B cell (primary cell): ENCODE measurements at regions not wholly inside any gene's neighbourhood (a gene's known extent, or its start where the extent isn't known, plus 50 kb on each side); places are given as distances from the start of the nearest gene placed in this dataset.

ENCODE experiments used
- ATAC-seq: fragments of 200-7000 bp; cut with Tn5 transposase; one replicate; pipeline ENCODE4 v1.10.0; 2021; ENCODE audit warnings: low read depth, mild to moderate bottlenecking, moderate number of reproducible peaks, moderate library complexity
- CTCF ChIA-PET: fragments of 350-600 bp; sonication (Branson Sonifier 250); formaldehyde crosslinking; loops from one replicate; lab custom pipeline; 2021; ENCODE audit warnings: antibody characterized with exemption, inconsistent platforms; lab: Charles Lee
- POLR2A ChIA-PET: fragments of 350-600 bp; sonication (Branson Sonifier 250); formaldehyde crosslinking; loops from one replicate; lab custom pipeline; 2021; ENCODE audit warnings: antibody characterized with exemption; lab: Charles Lee
- DNase-seq: peaks from one replicate; pipeline ENCODE4 v3.0.0; 2013
- H2AFZ ChIP-seq: 2 replicates; pipeline ENCODE4 v1.6.1; 2012; ENCODE audit warnings: mild to moderate bottlenecking, low read depth, low read length; ENCODE audit not compliant: insufficient read depth, poor library complexity, severe bottlenecking
- H3K27ac ChIP-seq, 2 donors: 1 replicate in 1 of 2; 2 replicates in 1 of 2; pipeline ENCODE4 v1.5.1; 2012 to 2013; ENCODE audit warnings: low read length in 2 of 2, mild to moderate bottlenecking in 2 of 2, moderate library complexity in 1 of 2
- H3K27me3 ChIP-seq, 4 experiments: fragments of 200-600 bp in 1 of 4; sonication (generic) in 1 of 4; replicated peaks in 1 of 4; 1 replicate in 2 of 4; 2 replicates in 2 of 4; pipeline versions ENCODE4 v1.6.1 to v1.7.0; 2013 to 2016; ENCODE audit warnings: low read length in 3 of 4, mild to moderate bottlenecking in 2 of 4, mixed read lengths in 1 of 4, moderate library complexity in 1 of 4; ENCODE audit not compliant: insufficient read depth in 4 of 4, control insufficient read depth in 3 of 4; ENCODE audit errors: control extremely low read depth in 1 of 4
- H3K36me3 ChIP-seq, 2 experiments: replicated peaks in 1 of 2; 1 replicate in 1 of 2; 2 replicates in 1 of 2; pipeline versions ENCODE4 v1.6.1 to v1.7.1; 2013; ENCODE audit warnings: low read length in 1 of 2; ENCODE audit not compliant: insufficient read depth in 2 of 2, control insufficient read depth in 1 of 2; ENCODE audit errors: control extremely low read depth in 1 of 2, extremely low read depth in 1 of 2
- H3K4me1 ChIP-seq, 2 donors: fragments of 200-600 bp in 1 of 2; sonication (generic) in 1 of 2; 1 replicate in 1 of 2; 2 replicates in 1 of 2; pipeline versions ENCODE4 v1.5.1 to v1.6.1; 2013 to 2017; ENCODE audit warnings: low read length in 2 of 2; ENCODE audit not compliant: control insufficient read depth in 2 of 2, insufficient read depth in 2 of 2
- H3K4me2 ChIP-seq: replicated peaks from 2 replicates; pipeline ENCODE3; 2012; ENCODE audit warnings: mild to moderate bottlenecking, low read depth, low read length; ENCODE audit not compliant: poor library complexity, severe bottlenecking
- H3K4me3 ChIP-seq, 5 experiments: fragments of 200-600 bp in 1 of 5; sonication (generic) in 1 of 5; 1 replicate in 3 of 5; 2 replicates in 2 of 5; pipeline versions ENCODE4 v1.5.1 to v1.7.0; 2011 to 2016; ENCODE audit warnings: low read length in 4 of 5, mild to moderate bottlenecking in 4 of 5, low read depth in 2 of 5, control low read depth in 1 of 5, moderate library complexity in 1 of 5; ENCODE audit not compliant: insufficient read depth in 1 of 5; ENCODE audit errors: control extremely low read depth in 1 of 5, extremely low read depth in 1 of 5
- H3K79me2 ChIP-seq: fragments of 200-600 bp; sonication (generic); one replicate; pipeline ENCODE4 v1.6.0; 2016; ENCODE audit warnings: low read length; ENCODE audit not compliant: control insufficient read depth, insufficient read depth
- H3K9ac ChIP-seq: fragments of 200-600 bp; sonication (generic); 2 replicates; pipeline ENCODE4 v1.6.1; 2017; ENCODE audit warnings: mild to moderate bottlenecking, low read length, moderate library complexity
- H3K9me3 ChIP-seq, 3 donors: one replicate each; pipeline versions ENCODE4 v1.6.1 to v1.7.1; 2013; ENCODE audit warnings: low read length in 2 of 3; ENCODE audit not compliant: control insufficient read depth in 2 of 3, insufficient read depth in 1 of 3; ENCODE audit errors: control extremely low read depth in 1 of 3
- H4K20me1 ChIP-seq: 2 replicates; pipeline ENCODE4 v1.6.0; 2012; ENCODE audit warnings: mild to moderate bottlenecking, low read length; ENCODE audit not compliant: insufficient read depth, control insufficient read depth, poor library complexity, severe bottlenecking
- H3K27ac Mint-ChIP-seq: one replicate; pipeline ENCODE4 v1.8.0; 2021; ENCODE audit warnings: mixed read lengths
- H3K27me3 Mint-ChIP-seq: one replicate; pipeline ENCODE4 v1.8.0; 2021; ENCODE audit warnings: mixed read lengths
- H3K4me1 Mint-ChIP-seq: one replicate; pipeline ENCODE4 v1.8.0; 2021; ENCODE audit warnings: mixed read lengths
- H3K4me3 Mint-ChIP-seq: one replicate; pipeline ENCODE4 v1.8.0; 2021; ENCODE audit warnings: mixed read lengths
- H3K9me3 Mint-ChIP-seq: one replicate; pipeline ENCODE4 v1.8.0; 2022; ENCODE audit warnings: mixed read lengths; ENCODE audit not compliant: insufficient read depth
- EZH2 ChIP-seq: IDR thresholded peaks from 2 replicates; pipeline ENCODE4 v1.6.1; 2012; ENCODE audit warnings: borderline replicate concordance, low read depth, mild to moderate bottlenecking, moderate library complexity, low read length; ENCODE audit not compliant: insufficient read depth, poor library complexity, severe bottlenecking
- WGBS: methylation state at CpG from one replicate; pipeline ENCODE4 v1.1.5; 2013; ENCODE audit warnings: missing lambda C conversion rate; ENCODE audit not compliant: insufficient coverage; 5-methylcytosine and 5-hydroxymethylcytosine counted together
- intact Hi-C: fragments of 100-400 bp; cut with micrococcal nuclease; formaldehyde crosslinking; loops from one replicate; pipeline ENCODE4 v1.10.0; 2022
- TF ChIP-seq, protein P1 (sequence below): fragments of 200-600 bp; IDR thresholded peaks from one replicate; pipeline ENCODE4 v1.8.0; 2022; ENCODE audit warnings: antibody characterized with exemption, mild to moderate bottlenecking

DNA sequence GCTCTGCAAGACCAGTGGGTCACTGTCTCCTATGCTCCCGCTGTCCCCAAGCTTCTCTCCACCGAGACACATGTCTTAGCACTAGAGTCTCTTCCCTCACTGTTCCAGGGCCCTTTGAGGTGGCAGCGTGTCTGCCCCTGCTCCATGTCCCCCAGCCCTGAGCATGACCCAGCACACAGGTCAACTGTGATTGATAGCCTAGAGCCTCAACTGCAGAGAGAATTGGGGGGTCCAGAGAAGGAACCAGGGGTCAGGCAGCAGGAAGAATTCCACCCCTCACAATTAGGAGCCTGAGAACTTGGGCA lies 54.6 kb upstream of the ODC1 start:
- H3K36me3 ChIP-seq: no peaks in the 10 kb centered on the region
- no peak overlapping the region for H2AFZ ChIP-seq
- no peak overlapping the region for H3K4me3 ChIP-seq
- Mint-ChIP-seq H3K27ac (no peak overlapping the region), H3K9me3 (no peaks in the 10 kb centered on the region), H3K4me3 (no peak overlapping the region), H3K4me1 (no peaks in the 10 kb centered on the region), H3K27me3 (peaks cover 25% of the 10 kb centered on the region)
- intact Hi-C loops: no loop called here
- WGBS: 85% methylated on average over 3 of the region's 3 CpGs
- H3K9ac ChIP-seq: no peak overlapping the region
- no peak for ATAC-seq
- no peaks in the 10 kb centered on the region for H3K9me3 ChIP-seq
- POLR2A ChIA-PET: no interaction called here
- H3K27me3 ChIP-seq: peaks cover 0 to 17% (median 0%) of the 10 kb centered on the region in 4 experiments
- no peak overlapping the region for H3K27ac ChIP-seq
- DNase-seq: no peak
- no peaks in the 10 kb centered on the region for H3K79me2 ChIP-seq
- H3K4me2 ChIP-seq: no peak overlapping the region
- H3K4me1 ChIP-seq: no peaks in the 10 kb centered on the region
- no peaks in the 10 kb centered on the region for H4K20me1 ChIP-seq
- TF ChIP-seq, protein P1, sequence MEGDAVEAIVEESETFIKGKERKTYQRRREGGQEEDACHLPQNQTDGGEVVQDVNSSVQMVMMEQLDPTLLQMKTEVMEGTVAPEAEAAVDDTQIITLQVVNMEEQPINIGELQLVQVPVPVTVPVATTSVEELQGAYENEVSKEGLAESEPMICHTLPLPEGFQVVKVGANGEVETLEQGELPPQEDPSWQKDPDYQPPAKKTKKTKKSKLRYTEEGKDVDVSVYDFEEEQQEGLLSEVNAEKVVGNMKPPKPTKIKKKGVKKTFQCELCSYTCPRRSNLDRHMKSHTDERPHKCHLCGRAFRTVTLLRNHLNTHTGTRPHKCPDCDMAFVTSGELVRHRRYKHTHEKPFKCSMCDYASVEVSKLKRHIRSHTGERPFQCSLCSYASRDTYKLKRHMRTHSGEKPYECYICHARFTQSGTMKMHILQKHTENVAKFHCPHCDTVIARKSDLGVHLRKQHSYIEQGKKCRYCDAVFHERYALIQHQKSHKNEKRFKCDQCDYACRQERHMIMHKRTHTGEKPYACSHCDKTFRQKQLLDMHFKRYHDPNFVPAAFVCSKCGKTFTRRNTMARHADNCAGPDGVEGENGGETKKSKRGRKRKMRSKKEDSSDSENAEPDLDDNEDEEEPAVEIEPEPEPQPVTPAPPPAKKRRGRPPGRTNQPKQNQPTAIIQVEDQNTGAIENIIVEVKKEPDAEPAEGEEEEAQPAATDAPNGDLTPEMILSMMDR: no peak
- no peak for TF ChIP-seq EZH2
- CTCF ChIA-PET: no interaction called here

DNA sequence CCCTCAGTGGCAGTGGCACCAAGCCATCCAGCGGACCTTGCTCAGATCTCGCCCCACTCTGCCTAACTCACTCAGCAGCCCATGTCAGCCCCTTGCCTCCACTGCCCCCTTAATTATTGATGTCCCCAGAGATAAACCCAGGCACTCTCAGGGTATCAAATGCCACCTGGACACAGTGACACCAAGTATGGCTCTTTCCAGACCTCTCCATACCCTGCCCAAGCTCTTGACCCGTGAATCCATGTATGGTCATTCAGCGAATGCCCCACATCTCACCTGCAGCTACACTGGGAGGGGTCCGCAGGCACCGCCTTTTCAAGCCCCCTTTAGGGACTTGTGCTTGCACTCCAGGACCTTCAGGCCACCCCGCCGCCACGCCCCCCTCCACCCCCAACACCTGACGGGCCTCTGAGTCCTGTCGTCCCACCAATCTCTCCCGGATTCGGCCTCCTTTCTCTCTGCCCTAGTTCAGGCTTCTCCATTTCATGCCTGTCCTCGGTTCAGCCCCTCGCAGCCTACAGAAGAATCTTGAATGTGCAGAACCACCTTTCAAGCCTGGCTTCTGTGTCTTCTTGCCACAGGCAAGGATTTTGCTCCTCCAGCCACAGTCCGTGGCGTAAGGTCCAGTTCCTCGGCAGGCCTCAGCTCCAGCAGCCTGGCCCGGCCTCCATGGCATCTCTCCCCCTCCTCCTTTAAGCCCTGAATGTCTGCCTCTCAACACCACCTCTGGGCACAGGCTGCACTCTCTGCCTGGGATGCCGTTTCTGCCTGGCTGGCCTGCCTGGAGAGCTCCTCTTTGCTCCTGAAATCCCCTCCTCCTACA lies 54.1 kb upstream of the ODC1 start:
- DNase-seq: no peak
- H3K4me1 ChIP-seq: no peaks in the 10 kb centered on the region
- intact Hi-C loops: no loop called here
- 93% methylated on average over 15 of the region's 20 CpGs for WGBS
- Mint-ChIP-seq H3K27ac (no peak overlapping the region), H3K4me3 (no peak overlapping the region), H3K4me1 (no peaks in the 10 kb centered on the region), H3K9me3 (no peaks in the 10 kb centered on the region), H3K27me3 (peaks cover 26% of the 10 kb centered on the region)
- ChIA-PET CTCF (no interaction called here), POLR2A (no interaction called here)
- H3K4me3 ChIP-seq: no peak overlapping the region
- TF ChIP-seq, protein P1: no peak
- TF ChIP-seq EZH2: no peak
- no peak overlapping the region for H2AFZ ChIP-seq
- no peaks in the 10 kb centered on the region for H3K9me3 ChIP-seq
- no peak for ATAC-seq
- H3K27me3 ChIP-seq: peaks cover 0 to 17% (median 0%) of the 10 kb centered on the region in 4 experiments
- no peak overlapping the region for H3K4me2 ChIP-seq
- H3K27ac ChIP-seq: no peak overlapping the region
- no peaks in the 10 kb centered on the region for H3K36me3 ChIP-seq
- H4K20me1 ChIP-seq: no peaks in the 10 kb centered on the region
- no peak overlapping the region for H3K9ac ChIP-seq
- H3K79me2 ChIP-seq: no peaks in the 10 kb centered on the region
